GM12864 (cell line): ENCODE measurements at regions not wholly inside any gene's neighbourhood (a gene's known extent, or its start where the extent isn't known, plus 50 kb on each side); places are given as distances from the start of the nearest gene placed in this dataset.

Experiments used
- DNase-seq: peaks from one replicate; pipeline ENCODE4 v3.0.0-alpha.2; 2011; ENCODE audit warnings: low read depth
- H3K4me3 ChIP-seq: 2 replicates; pipeline ENCODE4 v1.5.1; 2011; ENCODE audit warnings: mild to moderate bottlenecking, low read depth, low read length, control low read depth
- TF ChIP-seq, protein P1 (sequence below): IDR thresholded peaks from 2 replicates; pipeline ENCODE4 v1.5.1; 2011; ENCODE audit warnings: low read depth, mild to moderate bottlenecking, moderate library complexity, low read length, control low read depth, inconsistent platforms; ENCODE audit errors: missing control alignments

DNA sequence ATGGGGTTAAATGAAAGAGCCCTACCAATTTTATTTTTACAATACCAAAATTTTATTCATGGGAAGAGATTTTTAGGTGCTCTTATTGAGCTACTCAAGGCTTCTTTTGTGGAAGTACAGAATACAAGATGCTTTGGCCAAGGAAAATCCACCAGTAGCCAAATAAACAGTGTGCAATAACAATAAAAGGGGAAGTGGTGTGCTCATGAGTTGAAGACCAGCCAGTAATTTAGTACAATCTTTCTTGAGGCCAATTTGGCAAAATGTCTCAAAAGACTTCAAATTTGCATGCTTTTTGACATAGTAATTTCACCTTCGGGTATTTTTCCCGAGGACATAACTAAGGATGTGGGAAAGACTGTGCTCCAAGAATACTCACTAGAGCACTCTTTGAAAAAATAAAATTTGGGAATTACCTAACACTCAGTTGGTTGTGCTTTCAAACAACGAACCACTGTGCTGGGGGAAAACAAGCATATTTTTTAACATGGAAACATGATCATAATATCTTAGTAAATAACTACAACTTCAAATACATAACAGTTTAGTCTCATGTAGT lies 294.0 kb downstream of the DIPK2A start:
- DNase-seq, result no peak
- H3K4me3 ChIP-seq, result no peak overlapping the region
- TF ChIP-seq, protein P1, sequence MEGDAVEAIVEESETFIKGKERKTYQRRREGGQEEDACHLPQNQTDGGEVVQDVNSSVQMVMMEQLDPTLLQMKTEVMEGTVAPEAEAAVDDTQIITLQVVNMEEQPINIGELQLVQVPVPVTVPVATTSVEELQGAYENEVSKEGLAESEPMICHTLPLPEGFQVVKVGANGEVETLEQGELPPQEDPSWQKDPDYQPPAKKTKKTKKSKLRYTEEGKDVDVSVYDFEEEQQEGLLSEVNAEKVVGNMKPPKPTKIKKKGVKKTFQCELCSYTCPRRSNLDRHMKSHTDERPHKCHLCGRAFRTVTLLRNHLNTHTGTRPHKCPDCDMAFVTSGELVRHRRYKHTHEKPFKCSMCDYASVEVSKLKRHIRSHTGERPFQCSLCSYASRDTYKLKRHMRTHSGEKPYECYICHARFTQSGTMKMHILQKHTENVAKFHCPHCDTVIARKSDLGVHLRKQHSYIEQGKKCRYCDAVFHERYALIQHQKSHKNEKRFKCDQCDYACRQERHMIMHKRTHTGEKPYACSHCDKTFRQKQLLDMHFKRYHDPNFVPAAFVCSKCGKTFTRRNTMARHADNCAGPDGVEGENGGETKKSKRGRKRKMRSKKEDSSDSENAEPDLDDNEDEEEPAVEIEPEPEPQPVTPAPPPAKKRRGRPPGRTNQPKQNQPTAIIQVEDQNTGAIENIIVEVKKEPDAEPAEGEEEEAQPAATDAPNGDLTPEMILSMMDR, result no peak

DNA sequence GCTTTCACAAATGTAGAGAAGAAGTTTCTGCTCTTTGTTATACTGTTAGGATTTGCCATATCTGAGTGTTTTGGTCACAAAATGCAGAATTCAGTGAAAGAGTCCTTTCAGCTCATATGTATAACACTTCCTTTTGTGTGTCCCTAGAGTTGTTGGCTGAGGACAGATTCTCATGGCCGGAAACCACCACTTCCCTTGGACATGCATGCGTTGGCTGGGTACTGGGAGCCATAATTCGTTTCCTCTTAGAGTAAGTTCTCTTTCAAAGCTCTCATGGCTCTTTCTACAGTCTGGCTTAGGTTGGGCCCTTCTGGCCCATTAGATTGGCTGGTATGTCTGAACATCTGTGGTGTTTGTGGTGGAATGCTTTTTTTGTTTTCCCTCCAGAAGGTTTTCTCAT lies 298.5 kb downstream of the DIPK2A start:
- no peak for DNase-seq
- TF ChIP-seq, protein P1, result no peak
- H3K4me3 ChIP-seq, result no peak overlapping the region

DNA sequence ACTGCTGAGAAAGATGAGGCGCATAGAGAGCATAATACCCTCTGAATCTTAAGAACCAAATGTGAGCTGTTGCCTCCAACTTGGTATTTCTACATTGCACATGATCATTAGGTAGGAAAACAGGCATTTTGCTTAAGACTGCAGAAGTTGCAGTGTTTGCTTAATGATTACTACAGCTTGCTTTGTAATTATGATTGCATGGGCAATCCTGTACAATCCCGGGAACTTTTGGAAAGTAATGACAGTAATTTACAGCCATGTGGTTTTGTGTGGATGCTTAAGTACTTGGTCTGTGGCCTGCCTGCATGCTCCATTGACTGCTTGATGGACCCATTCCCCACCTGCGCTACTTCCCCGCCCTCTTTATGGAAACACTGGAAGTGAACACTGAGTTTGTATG lies 301.1 kb downstream of the DIPK2A start:
- TF ChIP-seq, protein P1, result no peak
- DNase-seq, result no peak
- H3K4me3 ChIP-seq, result no peak overlapping the region

DNA sequence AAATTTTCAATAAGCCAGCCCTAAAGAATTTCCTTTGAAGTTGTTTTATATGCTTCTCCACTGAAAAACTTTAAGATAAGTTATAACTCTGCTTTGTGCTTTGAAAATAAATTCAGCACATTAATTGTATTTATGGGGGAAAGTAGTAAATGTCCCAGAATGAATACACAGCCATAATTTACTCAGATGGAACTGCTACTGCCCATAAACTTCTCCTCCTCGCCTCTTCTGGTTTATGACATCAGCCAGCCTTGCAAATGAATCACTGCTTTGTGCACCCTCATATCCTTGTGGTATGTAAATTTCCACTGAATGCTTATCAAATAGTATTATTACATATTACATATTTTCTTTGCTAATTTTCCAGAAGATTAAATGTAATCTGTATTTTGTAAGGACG lies 302.0 kb downstream of the DIPK2A start:
- DNase-seq, result no peak
- H3K4me3 ChIP-seq, result no peak overlapping the region

DNA sequence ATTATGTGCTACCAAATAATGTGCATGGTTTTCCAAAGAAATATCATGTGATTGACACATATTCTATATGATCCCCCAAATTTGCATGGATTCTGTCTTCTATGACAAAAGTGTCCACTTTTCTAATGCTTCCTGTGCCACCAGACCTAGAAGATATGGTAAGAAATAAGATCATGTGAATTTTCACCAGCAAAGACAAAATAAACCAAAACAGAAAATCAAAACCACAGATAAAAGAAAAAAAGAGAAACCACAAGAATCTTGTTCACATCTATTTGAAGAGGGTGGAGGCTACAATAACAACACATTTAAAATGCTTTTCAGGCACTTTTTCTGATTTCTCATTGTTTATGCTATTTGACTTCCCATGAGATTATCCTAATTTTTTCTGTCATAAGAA lies 303.4 kb downstream of the DIPK2A start:
- no peak overlapping the region for H3K4me3 ChIP-seq
- no peak for DNase-seq
- TF ChIP-seq, protein P1, result no peak

More for the DNA sequence above, 302.0 kb downstream of the DIPK2A start:
- TF ChIP-seq, protein P1, result no peak

DNA sequence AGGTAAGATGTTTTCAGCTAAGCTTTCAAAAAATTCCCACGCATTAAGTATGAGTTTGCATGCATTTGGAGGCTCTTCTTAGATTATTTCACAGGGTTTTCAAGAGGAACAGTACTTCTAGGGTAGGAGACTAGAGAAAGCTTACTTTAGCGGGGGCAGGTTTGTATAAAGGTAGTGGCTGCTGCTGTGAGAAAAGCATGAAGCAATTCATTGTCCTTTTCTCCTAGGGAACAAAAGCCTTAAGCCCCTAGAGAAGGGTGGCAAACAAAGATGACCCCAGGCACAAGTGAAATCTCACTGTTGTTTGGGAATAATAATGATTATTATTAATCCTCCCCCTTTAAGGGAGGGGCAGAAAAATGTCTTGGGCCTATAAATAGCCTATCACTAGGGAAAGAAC lies 310.7 kb downstream of the DIPK2A start:
- TF ChIP-seq, protein P1, result no peak
- DNase-seq, result no peak
- no peak overlapping the region for H3K4me3 ChIP-seq

DNA sequence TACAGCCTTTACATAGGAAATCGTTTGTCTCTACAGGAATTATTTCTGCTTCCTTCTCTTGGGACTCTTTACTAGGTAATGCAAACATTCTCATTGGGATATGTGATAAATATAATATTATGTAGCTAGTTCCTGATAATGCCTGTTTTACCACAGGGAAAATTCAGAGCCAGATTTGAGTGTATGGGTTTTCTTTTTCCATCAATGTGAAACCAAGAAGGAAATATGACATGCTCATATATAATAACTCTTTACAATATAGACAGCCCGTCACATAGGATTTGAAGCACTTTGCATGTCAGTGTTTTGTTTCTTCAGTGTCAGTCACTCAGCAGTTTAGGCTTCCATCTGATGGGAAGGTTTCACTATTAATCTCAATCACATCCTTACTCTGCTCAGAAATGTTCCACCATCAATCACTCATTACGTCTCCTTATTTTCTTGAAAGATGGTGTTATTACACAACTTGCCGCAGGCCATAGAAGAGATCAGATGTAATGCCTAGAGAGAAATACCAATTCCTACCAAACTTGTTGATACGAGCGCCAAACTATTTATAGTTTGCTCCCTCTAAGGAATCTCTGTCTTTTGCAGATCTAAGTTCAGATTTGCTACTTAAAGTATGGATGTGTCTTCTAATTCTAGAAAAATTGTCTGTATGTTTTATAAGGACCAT lies 314.8 kb downstream of the DIPK2A start:
- DNase-seq, result no peak
- no peak overlapping the region for H3K4me3 ChIP-seq
- TF ChIP-seq, protein P1, result no peak
